ENCODE measurements at regions not wholly inside any gene's neighbourhood (a gene's known extent, or its start where the extent isn't known, plus 50 kb on each side); places are given as distances from the start of the nearest gene placed in this dataset.

DNA sequence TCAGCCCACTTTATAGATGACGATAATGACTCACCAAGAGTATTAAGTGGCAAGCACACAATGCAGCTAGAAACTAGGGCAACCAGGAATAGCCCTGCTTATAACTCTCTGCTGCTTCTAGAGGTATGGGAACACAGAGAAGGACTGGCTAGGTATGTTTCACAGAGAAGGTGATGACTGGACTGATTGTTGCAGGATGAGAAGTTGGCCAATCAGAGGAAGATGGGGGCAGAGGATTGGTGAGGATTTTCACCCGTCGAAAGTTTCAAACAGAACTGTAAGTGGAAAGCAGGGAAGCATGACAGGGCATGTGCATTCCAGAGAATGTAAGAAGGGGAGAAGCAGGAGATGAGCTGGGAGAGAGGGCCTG is 222.4 kb upstream of the JUN start:
- TF ChIP-seq CTCF (IDR thresholded peaks at IDR 0.05) (no peak), POLR2AphosphoS5 (IDR thresholded peaks at IDR 0.05; ENCODE audit: low read depth, low read length) (no peak)
- TF ChIP-seq, protein P1, sequence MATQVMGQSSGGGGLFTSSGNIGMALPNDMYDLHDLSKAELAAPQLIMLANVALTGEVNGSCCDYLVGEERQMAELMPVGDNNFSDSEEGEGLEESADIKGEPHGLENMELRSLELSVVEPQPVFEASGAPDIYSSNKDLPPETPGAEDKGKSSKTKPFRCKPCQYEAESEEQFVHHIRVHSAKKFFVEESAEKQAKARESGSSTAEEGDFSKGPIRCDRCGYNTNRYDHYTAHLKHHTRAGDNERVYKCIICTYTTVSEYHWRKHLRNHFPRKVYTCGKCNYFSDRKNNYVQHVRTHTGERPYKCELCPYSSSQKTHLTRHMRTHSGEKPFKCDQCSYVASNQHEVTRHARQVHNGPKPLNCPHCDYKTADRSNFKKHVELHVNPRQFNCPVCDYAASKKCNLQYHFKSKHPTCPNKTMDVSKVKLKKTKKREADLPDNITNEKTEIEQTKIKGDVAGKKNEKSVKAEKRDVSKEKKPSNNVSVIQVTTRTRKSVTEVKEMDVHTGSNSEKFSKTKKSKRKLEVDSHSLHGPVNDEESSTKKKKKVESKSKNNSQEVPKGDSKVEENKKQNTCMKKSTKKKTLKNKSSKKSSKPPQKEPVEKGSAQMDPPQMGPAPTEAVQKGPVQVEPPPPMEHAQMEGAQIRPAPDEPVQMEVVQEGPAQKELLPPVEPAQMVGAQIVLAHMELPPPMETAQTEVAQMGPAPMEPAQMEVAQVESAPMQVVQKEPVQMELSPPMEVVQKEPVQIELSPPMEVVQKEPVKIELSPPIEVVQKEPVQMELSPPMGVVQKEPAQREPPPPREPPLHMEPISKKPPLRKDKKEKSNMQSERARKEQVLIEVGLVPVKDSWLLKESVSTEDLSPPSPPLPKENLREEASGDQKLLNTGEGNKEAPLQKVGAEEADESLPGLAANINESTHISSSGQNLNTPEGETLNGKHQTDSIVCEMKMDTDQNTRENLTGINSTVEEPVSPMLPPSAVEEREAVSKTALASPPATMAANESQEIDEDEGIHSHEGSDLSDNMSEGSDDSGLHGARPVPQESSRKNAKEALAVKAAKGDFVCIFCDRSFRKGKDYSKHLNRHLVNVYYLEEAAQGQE (IDR thresholded peaks at IDR 0.05; ENCODE audit: insufficient read depth in 1 of 2, low read depth in 2 of 2, low read length in 1 of 2): no peak
